ENCODE measurements at regions not wholly inside any gene's neighbourhood (a gene's known extent, or its start where the extent isn't known, plus 50 kb on each side); places are given as distances from the start of the nearest gene placed in this dataset.

DNA sequence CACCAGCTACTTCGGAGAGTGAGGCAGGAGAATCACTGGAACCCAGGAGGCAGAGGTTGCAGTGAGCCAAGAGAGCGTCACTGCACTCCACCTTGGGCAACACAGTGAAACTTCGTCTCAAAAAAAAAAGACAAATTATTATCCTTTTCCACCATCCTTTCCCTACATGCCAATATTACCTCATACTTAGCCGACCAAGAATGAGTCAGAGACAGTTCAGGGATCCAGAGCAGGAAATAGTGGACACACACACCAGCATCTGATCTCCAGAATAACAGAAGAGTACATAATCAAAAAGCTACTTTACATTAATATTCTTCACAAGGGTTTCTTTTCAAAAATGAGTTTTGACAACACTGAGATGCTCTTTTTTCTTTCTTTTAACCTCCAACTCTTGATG, 185.4 kb downstream of the KDM5D start:
- TF ChIP-seq, protein P1, sequence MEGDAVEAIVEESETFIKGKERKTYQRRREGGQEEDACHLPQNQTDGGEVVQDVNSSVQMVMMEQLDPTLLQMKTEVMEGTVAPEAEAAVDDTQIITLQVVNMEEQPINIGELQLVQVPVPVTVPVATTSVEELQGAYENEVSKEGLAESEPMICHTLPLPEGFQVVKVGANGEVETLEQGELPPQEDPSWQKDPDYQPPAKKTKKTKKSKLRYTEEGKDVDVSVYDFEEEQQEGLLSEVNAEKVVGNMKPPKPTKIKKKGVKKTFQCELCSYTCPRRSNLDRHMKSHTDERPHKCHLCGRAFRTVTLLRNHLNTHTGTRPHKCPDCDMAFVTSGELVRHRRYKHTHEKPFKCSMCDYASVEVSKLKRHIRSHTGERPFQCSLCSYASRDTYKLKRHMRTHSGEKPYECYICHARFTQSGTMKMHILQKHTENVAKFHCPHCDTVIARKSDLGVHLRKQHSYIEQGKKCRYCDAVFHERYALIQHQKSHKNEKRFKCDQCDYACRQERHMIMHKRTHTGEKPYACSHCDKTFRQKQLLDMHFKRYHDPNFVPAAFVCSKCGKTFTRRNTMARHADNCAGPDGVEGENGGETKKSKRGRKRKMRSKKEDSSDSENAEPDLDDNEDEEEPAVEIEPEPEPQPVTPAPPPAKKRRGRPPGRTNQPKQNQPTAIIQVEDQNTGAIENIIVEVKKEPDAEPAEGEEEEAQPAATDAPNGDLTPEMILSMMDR (IDR thresholded peaks at IDR 0.05 in 4 of 5, conservative IDR thresholded peaks at IDR 0.05 in 1 of 5), result no peak
- TF ChIP-seq POLR2A (IDR thresholded peaks at IDR 0.05), result no peak

Measured in gastrocnemius medialis (tissue), 4 donors.